ENCODE measurements at regions not wholly inside any gene's neighbourhood (a gene's known extent, or its start where the extent isn't known, plus 50 kb on each side); places are given as distances from the start of the nearest gene placed in this dataset.

GRCh38 chr11:69409812-69410645 lies 71.4 kb upstream of the LINC01488 start:
- H3K27me3 ChIP-seq (replicated peaks; ENCODE audit: insufficient read depth, low read depth, low read length, poor library complexity) = no peaks in the 10 kb centered on the region
- ChIA-PET POLR2A (ENCODE audit: low non-redundant PET) (no interaction called here), CTCF (interaction anchor here (0.6 kb wide), 1 partner anchor 98 kb away, joined by 3 read pairs; no protein-coding TSS in a partner anchor)
- no peaks in the 10 kb centered on the region for H3K36me3 ChIP-seq (ENCODE audit: insufficient read depth, low read length, poor library complexity, severe bottlenecking)
- TF ChIP-seq EZH2 (IDR thresholded peaks at IDR 0.05; ENCODE audit: borderline replicate concordance, low read depth, low read length, poor library complexity, severe bottlenecking) = no peak
- no peak overlapping the region for H3K27ac ChIP-seq (ENCODE audit: low read depth, low read length, poor library complexity, severe bottlenecking)
- no peak for DNase-seq (ENCODE audit: low spot score)
- no TSS peak for BruUV-seq (replicated peaks)
- no peak overlapping the region for H3K4me3 ChIP-seq (ENCODE audit: low read depth, low read length, poor library complexity, severe bottlenecking)
- no peaks in the 10 kb centered on the region for H3K4me1 ChIP-seq (ENCODE audit: insufficient read depth, low read length, poor library complexity, severe bottlenecking)
- H3K9me3 ChIP-seq (ENCODE audit: low read depth, low read length, poor library complexity, severe bottlenecking) = no peaks in the 10 kb centered on the region
- intact Hi-C loops (cut with micrococcal nuclease; ENCODE audit: unreplicated experiment) = no loop called here

GRCh38 chr11:69411257-69411924 lies 70.1 kb upstream of the LINC01488 start:
- H3K4me3 ChIP-seq (ENCODE audit: low read depth, low read length, poor library complexity, severe bottlenecking) = no peak overlapping the region
- no TSS peak for BruUV-seq (replicated peaks)

GRCh38 chr11:69413015-69413801 lies 68.3 kb upstream of the LINC01488 start:
- ChIA-PET POLR2A (ENCODE audit: low non-redundant PET) (no interaction called here), CTCF (no interaction called here)
- Histone ChIP-seq H3K9me3 (ENCODE audit: low read depth, low read length, poor library complexity, severe bottlenecking) (no peaks in the 10 kb centered on the region), H3K27me3 (replicated peaks; ENCODE audit: insufficient read depth, low read depth, low read length, poor library complexity) (no peaks in the 10 kb centered on the region), H3K4me1 (ENCODE audit: insufficient read depth, low read length, poor library complexity, severe bottlenecking) (no peaks in the 10 kb centered on the region), H3K4me3 (ENCODE audit: low read depth, low read length, poor library complexity, severe bottlenecking) (no peak overlapping the region), H3K27ac (ENCODE audit: low read depth, low read length, poor library complexity, severe bottlenecking) (no peak overlapping the region), H3K36me3 (ENCODE audit: insufficient read depth, low read length, poor library complexity, severe bottlenecking) (no peaks in the 10 kb centered on the region)
- DNase-seq (ENCODE audit: low spot score) = no peak
- TF ChIP-seq EZH2 (IDR thresholded peaks at IDR 0.05; ENCODE audit: borderline replicate concordance, low read depth, low read length, poor library complexity, severe bottlenecking) = no peak
- no peak for TF ChIP-seq CTCF (conservative IDR thresholded peaks at IDR 0.05; ENCODE audit: low read depth, low read length)
- intact Hi-C loops (cut with micrococcal nuclease; ENCODE audit: unreplicated experiment) = no loop called here
- BruUV-seq (replicated peaks) = no TSS peak

More at GRCh38 chr11:69411257-69411924, 70.1 kb upstream of the LINC01488 start:
- H3K4me1 ChIP-seq (ENCODE audit: insufficient read depth, low read length, poor library complexity, severe bottlenecking) = no peaks in the 10 kb centered on the region
- no peak for DNase-seq (ENCODE audit: low spot score)
- ChIA-PET POLR2A (ENCODE audit: low non-redundant PET) (no interaction called here), CTCF (no interaction called here)
- no peaks in the 10 kb centered on the region for H3K36me3 ChIP-seq (ENCODE audit: insufficient read depth, low read length, poor library complexity, severe bottlenecking)
- intact Hi-C loops (cut with micrococcal nuclease; ENCODE audit: unreplicated experiment) = no loop called here
- no peak overlapping the region for H3K27ac ChIP-seq (ENCODE audit: low read depth, low read length, poor library complexity, severe bottlenecking)
- no peak for TF ChIP-seq EZH2 (IDR thresholded peaks at IDR 0.05; ENCODE audit: borderline replicate concordance, low read depth, low read length, poor library complexity, severe bottlenecking)
- no peak for TF ChIP-seq CTCF (conservative IDR thresholded peaks at IDR 0.05; ENCODE audit: low read depth, low read length)
- H3K9me3 ChIP-seq (ENCODE audit: low read depth, low read length, poor library complexity, severe bottlenecking) = no peaks in the 10 kb centered on the region
- H3K27me3 ChIP-seq (replicated peaks; ENCODE audit: insufficient read depth, low read depth, low read length, poor library complexity) = no peaks in the 10 kb centered on the region
